Loucy (cell line): ENCODE measurements at regions not wholly inside any gene's neighbourhood (a gene's known extent, or its start where the extent isn't known, plus 50 kb on each side); places are given as distances from the start of the nearest gene placed in this dataset.

Source experiments
- H2AFZ ChIP-seq: fragments of 200-600 bp; sonication (generic); 2 replicates; pipeline ENCODE4 v1.6.0; 2016; ENCODE audit warnings: antibody characterized with exemption, mild to moderate bottlenecking, low read length, moderate library complexity
- H3F3A ChIP-seq: fragments of 200-600 bp; 2 replicates; pipeline ENCODE4 v1.6.0; 2016; ENCODE audit warnings: antibody characterized with exemption, low read depth, mild to moderate bottlenecking
- H3K27me3 ChIP-seq: fragments of 200-600 bp; sonication (generic); 2 replicates; pipeline ENCODE4 v1.6.1; 2014; ENCODE audit warnings: low read length, mild to moderate bottlenecking; ENCODE audit not compliant: insufficient read depth, poor library complexity, severe bottlenecking
- H3K36me3 ChIP-seq: fragments of 200-600 bp; sonication (generic); 2 replicates; pipeline ENCODE4 v1.6.1; 2016; ENCODE audit warnings: low read length; ENCODE audit not compliant: insufficient read depth
- H3K4me1 ChIP-seq: fragments of 200-600 bp; sonication (generic); 2 replicates; pipeline ENCODE4 v1.5.1; 2014; ENCODE audit warnings: low read length, mild to moderate bottlenecking; ENCODE audit not compliant: insufficient read depth, poor library complexity, severe bottlenecking
- H3K4me2 ChIP-seq: fragments of 200-600 bp; sonication (generic); 2 replicates; pipeline ENCODE4 v1.6.0; 2014; ENCODE audit warnings: antibody characterized with exemption, low read length, low read depth, mild to moderate bottlenecking; ENCODE audit not compliant: poor library complexity, severe bottlenecking
- H3K4me3 ChIP-seq: fragments of 200-600 bp; sonication (generic); 2 replicates; pipeline ENCODE4 v1.5.1; 2014; ENCODE audit warnings: low read length, mild to moderate bottlenecking, mixed read lengths; ENCODE audit not compliant: poor library complexity, severe bottlenecking
- H3K79me2 ChIP-seq: fragments of 200-600 bp; sonication (generic); 2 replicates; pipeline ENCODE4 v1.6.1; 2014; ENCODE audit warnings: low read length; ENCODE audit not compliant: insufficient read depth
- H3K9ac ChIP-seq: fragments of 200-600 bp; sonication (generic); 2 replicates; pipeline ENCODE4 v1.6.0; 2014; ENCODE audit warnings: mild to moderate bottlenecking, low read depth, low read length, moderate library complexity; ENCODE audit not compliant: poor library complexity, severe bottlenecking
- H3K9me2 ChIP-seq: fragments of 200-600 bp; sonication (generic); replicated peaks from 2 replicates; pipeline ENCODE4 v1.6.1; 2016; ENCODE audit warnings: low read depth, low read length, mixed read lengths
- H3K9me3 ChIP-seq: fragments of 200-600 bp; sonication (generic); 2 replicates; pipeline ENCODE4 v1.6.1; 2014; ENCODE audit warnings: mild to moderate bottlenecking, antibody characterized with exemption, low read length, low read depth; ENCODE audit not compliant: insufficient read depth
- H4K20me1 ChIP-seq: fragments of 200-600 bp; sonication (generic); 2 replicates; pipeline ENCODE4 v1.6.0; 2014; ENCODE audit warnings: antibody characterized with exemption, low read length, mild to moderate bottlenecking; ENCODE audit not compliant: insufficient read depth, poor library complexity, severe bottlenecking
- CTCF ChIP-seq: fragments of 200-600 bp; sonication (generic); conservative IDR thresholded peaks from 2 replicates; pipeline ENCODE4 v1.5.1; 2014; ENCODE audit warnings: mild to moderate bottlenecking, antibody characterized with exemption, low read length
- EZH2phosphoT487 ChIP-seq: fragments of 200-600 bp; IDR thresholded peaks from 2 replicates; pipeline ENCODE4 v1.6.1; 2018; ENCODE audit warnings: antibody characterized with exemption, mild to moderate bottlenecking, moderate library complexity, borderline replicate concordance

- no peaks in the 10 kb centered on the region for H3K36me3 ChIP-seq
- no peak overlapping the region for H3K4me2 ChIP-seq
- no peaks in the 10 kb centered on the region for H3K4me1 ChIP-seq
- H3K4me3 ChIP-seq, result no peak overlapping the region
- no peaks in the 10 kb centered on the region for H3K79me2 ChIP-seq
- TF ChIP-seq EZH2phosphoT487 (no peak), CTCF (no peak)
- H3K9ac ChIP-seq, result no peak overlapping the region
- no peaks in the 10 kb centered on the region for H3K9me2 ChIP-seq
- H2AFZ ChIP-seq, result no peak overlapping the region
- no peaks in the 10 kb centered on the region for H3K27me3 ChIP-seq
- no peaks in the 10 kb centered on the region for H3F3A ChIP-seq
- no peaks in the 10 kb centered on the region for H3K9me3 ChIP-seq
- no peaks in the 10 kb centered on the region for H4K20me1 ChIP-seq
These were observed 79.3 kb downstream of the PCTP start for GRCh38 chr17:55829995-55830612.

- Histone ChIP-seq H3K27me3 (no peaks in the 10 kb centered on the region), H3K9ac (no peak overlapping the region), H4K20me1 (no peaks in the 10 kb centered on the region), H3K36me3 (no peaks in the 10 kb centered on the region), H3F3A (no peaks in the 10 kb centered on the region), H3K9me2 (no peaks in the 10 kb centered on the region), H2AFZ (no peak overlapping the region), H3K9me3 (no peaks in the 10 kb centered on the region), H3K79me2 (no peaks in the 10 kb centered on the region), H3K4me2 (no peak overlapping the region), H3K4me1 (no peaks in the 10 kb centered on the region), H3K4me3 (no peak overlapping the region)
- TF ChIP-seq CTCF (no peak), EZH2phosphoT487 (no peak)
These were observed 80.0 kb downstream of the PCTP start for GRCh38 chr17:55830699-55831471.

- no peaks in the 10 kb centered on the region for H3K9me2 ChIP-seq
- no peaks in the 10 kb centered on the region for H4K20me1 ChIP-seq
- H3K4me1 ChIP-seq, result no peaks in the 10 kb centered on the region
- H3K9ac ChIP-seq, result no peak overlapping the region
- no peak overlapping the region for H3K4me2 ChIP-seq
- H3K9me3 ChIP-seq, result no peaks in the 10 kb centered on the region
- H3K36me3 ChIP-seq, result no peaks in the 10 kb centered on the region
- no peak overlapping the region for H3K4me3 ChIP-seq
- TF ChIP-seq CTCF (no peak), EZH2phosphoT487 (no peak)
- no peaks in the 10 kb centered on the region for H3K79me2 ChIP-seq
- no peak overlapping the region for H2AFZ ChIP-seq
- H3K27me3 ChIP-seq, result no peaks in the 10 kb centered on the region
- no peaks in the 10 kb centered on the region for H3F3A ChIP-seq
These were observed 82.5 kb downstream of the PCTP start for GRCh38 chr17:55833306-55833705.
